ENCODE measurements at regions not wholly inside any gene's neighbourhood (a gene's known extent, or its start where the extent isn't known, plus 50 kb on each side); places are given as distances from the start of the nearest gene placed in this dataset.

GRCh38 chrX:122087341-122087740 is 1039.9 kb downstream of the GLUD2 start:
- Histone ChIP-seq H3K4me2 (ENCODE audit: control insufficient read depth, insufficient read depth) (no peak overlapping the region), H3K79me2 (ENCODE audit: control insufficient read depth, insufficient read depth, low read length) (no peaks in the 10 kb centered on the region), H3K9ac (ENCODE audit: control insufficient read depth, insufficient read depth, low read length) (no peak overlapping the region), H4K20me1 (ENCODE audit: control insufficient read depth, insufficient read depth) (no peaks in the 10 kb centered on the region), H3K27me3 (replicated peaks in 1 of 2; ENCODE audit: control insufficient read depth in 2 of 2, insufficient read depth in 2 of 2, low read length in 1 of 2) (no peaks in the 10 kb centered on the region), H3K36me3 (ENCODE audit: control insufficient read depth in 2 of 2, insufficient read depth in 2 of 2, low read length in 1 of 2) (no peaks in the 10 kb centered on the region), H3K9me3 (replicated peaks; ENCODE audit: control insufficient read depth, insufficient read depth, low read length) (no peaks in the 10 kb centered on the region), H2AFZ (ENCODE audit: control insufficient read depth, low read depth, low read length) (no peak overlapping the region), H3K4me3 (no peak overlapping the region), H3K4me1 (ENCODE audit: control insufficient read depth, insufficient read depth, low read length) (no peaks in the 10 kb centered on the region), H3K27ac (ENCODE audit: control insufficient read depth, insufficient read depth) (no peak overlapping the region)
- no TSS peak for BruUV-seq (replicated peaks)
- ChIA-PET CTCF (no interaction called here), SMC1A (ENCODE audit: uncharacterized antibody, unreplicated experiment) (interaction anchor here (0.5 kb wide), 1 partner anchor 1323 kb away, joined by 3 read pairs; no protein-coding TSS in a partner anchor), RAD21 (ENCODE audit: unreplicated experiment) (no interaction called here), POLR2A (no interaction called here)
- no peak for FAIRE-seq
- intact Hi-C loops (cut with micrococcal nuclease; ENCODE audit: unreplicated experiment), result no loop called here
- ATAC-seq, result no peak
- WGBS (ENCODE audit: insufficient coverage, insufficient replicate concordance, low lambda C conversion rate, missing lambda C conversion rate), result 0% methylated on average over 1 of the region's 1 CpG
- DNase-seq (ENCODE audit: low read depth, low spot score), result no peak
- in situ Hi-C loops (cut with MboI), result no loop called here
- no peak for TF ChIP-seq BRCA1 (IDR thresholded peaks at IDR 0.05; ENCODE audit: low read depth, low read length)
- TF ChIP-seq ASH2L (IDR thresholded peaks at IDR 0.05; ENCODE audit: borderline replicate concordance, low read depth), result no peak
- TF ChIP-seq PAX8 (IDR thresholded peaks at IDR 0.05), result no peak
- no peak for TF ChIP-seq BHLHE40 (IDR thresholded peaks at IDR 0.05; ENCODE audit: borderline replicate concordance in 1 of 2, low read depth in 2 of 2, low read length in 1 of 2)
- no peak for TF ChIP-seq ZNF217 (IDR thresholded peaks at IDR 0.05)
- no peak for TF ChIP-seq NR2C1 (IDR thresholded peaks at IDR 0.05)
- no peak for TF ChIP-seq ZSCAN29 (IDR thresholded peaks at IDR 0.05)
- no peak for TF ChIP-seq NFYB (IDR thresholded peaks at IDR 0.05; ENCODE audit: insufficient read depth, low read depth, low read length)
- no peak for TF ChIP-seq MEF2B (IDR thresholded peaks at IDR 0.05; ENCODE audit: partially characterized antibody, poor library complexity, severe bottlenecking)
- no peak for TF ChIP-seq TCF3 (IDR thresholded peaks at IDR 0.05; ENCODE audit: borderline replicate concordance, insufficient read depth, low read depth, low read length)
- TF ChIP-seq ZNF274 (IDR thresholded peaks at IDR 0.05; ENCODE audit: insufficient read depth, insufficient read length), result no peak
- TF ChIP-seq BCLAF1 (IDR thresholded peaks at IDR 0.05), result no peak
- no peak for TF ChIP-seq WRNIP1 (IDR thresholded peaks at IDR 0.05; ENCODE audit: borderline replicate concordance, low read depth, low read length)
- TF ChIP-seq ESRRA (IDR thresholded peaks at IDR 0.05; ENCODE audit: low read length), result no peak
- no peak for TF ChIP-seq RCOR1 (conservative IDR thresholded peaks at IDR 0.05; ENCODE audit: low read depth, low read length)
- no peak for TF ChIP-seq STAT3 (IDR thresholded peaks at IDR 0.05; ENCODE audit: low read depth, low read length)

Measured in GM12878 (cell line).